KOPT-K1 (cell line): ENCODE measurements at regions not wholly inside any gene's neighbourhood (a gene's known extent, or its start where the extent isn't known, plus 50 kb on each side); places are given as distances from the start of the nearest gene placed in this dataset.
"Not testable (repeated sequence)": the region's sequence is repeated elsewhere in the genome, so short reads cannot be mapped to it uniquely, and the experiment has no call there.

Experiments used
- H3K27ac ChIP-seq: fragments of 200-600 bp; sonication (generic); 2 replicates; pipeline ENCODE4 v1.5.1; 2016; ENCODE audit warnings: antibody characterized with exemption, mild to moderate bottlenecking, low read depth, low read length; ENCODE audit not compliant: poor library complexity, severe bottlenecking
- H3K36me3 ChIP-seq: fragments of 200-600 bp; sonication (generic); 2 replicates; pipeline ENCODE4 v1.5.1; 2017; ENCODE audit warnings: antibody characterized with exemption, mild to moderate bottlenecking, low read length, moderate library complexity; ENCODE audit not compliant: insufficient read depth
- H3K9me3 ChIP-seq: fragments of 200-600 bp; sonication (generic); 2 replicates; pipeline ENCODE4 v1.5.1; 2017; ENCODE audit warnings: antibody characterized with exemption, low read length, mild to moderate bottlenecking; ENCODE audit not compliant: insufficient read depth, poor library complexity, severe bottlenecking

DNA sequence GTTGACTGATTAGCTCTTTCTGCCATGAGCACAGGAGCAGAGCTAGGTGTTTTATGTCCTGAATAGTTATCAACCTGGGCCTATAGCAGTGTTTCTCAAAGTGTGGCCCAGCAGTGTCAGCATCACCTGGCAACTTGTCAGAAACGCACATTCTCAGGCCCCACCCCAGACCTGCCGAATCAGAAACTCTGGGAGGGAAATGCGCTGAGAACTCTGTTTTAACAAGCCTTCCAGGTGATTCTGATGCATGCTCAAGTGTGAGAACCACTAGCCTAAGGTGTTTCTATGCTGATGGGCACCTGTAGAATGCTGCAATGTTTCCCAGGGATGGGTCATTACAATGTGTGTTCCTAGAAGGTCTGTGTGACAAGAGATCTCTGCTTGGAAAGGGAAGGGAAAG is 257.5 kb downstream of the MID1IP1 start:
- no peaks in the 10 kb centered on the region for H3K36me3 ChIP-seq
- H3K9me3 ChIP-seq: peaks cover 8% of the 10 kb centered on the region
- H3K27ac ChIP-seq: no peak overlapping the region

DNA sequence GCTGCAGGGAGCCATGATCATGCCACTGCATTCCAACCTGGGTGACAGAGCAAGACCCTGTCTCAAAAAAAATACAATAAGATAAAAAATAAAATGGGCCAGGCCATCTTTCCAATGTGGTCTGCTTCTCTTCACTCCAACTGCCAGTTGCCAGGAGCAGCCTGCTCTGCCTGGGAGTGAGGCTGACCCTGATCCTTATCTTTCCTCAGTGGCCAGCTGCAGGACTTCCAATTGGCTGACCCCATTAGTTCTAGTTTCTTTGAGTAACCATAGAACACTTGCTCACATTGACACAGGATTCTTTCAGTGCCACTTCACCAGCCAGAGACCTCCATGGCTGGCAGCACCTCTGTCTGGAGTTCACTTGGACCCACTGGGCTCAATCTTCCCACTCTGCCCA is 258.6 kb downstream of the MID1IP1 start:
- Histone ChIP-seq H3K36me3 (no peaks in the 10 kb centered on the region), H3K27ac (no peak overlapping the region), H3K9me3 (peaks cover 8% of the 10 kb centered on the region)

DNA sequence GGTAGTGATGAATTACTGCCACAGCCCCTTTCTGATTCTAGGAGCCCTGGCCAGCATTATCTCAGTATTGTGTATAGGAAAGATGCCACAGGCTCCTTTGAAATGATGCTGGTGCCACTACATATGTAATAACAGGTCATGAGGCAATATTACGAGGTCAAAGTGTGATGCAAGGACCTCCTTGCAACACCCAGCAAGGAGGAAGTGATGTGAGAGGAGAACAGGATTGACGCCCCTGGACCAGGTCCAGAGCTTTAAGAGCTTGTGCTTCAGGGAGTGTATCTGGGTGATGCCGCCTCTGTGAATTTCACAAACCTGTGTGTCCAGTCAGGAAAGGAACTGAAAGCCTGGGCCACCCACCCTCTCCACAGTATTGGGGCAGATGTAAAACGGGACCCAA is 261.8 kb downstream of the MID1IP1 start:
- no peak overlapping the region for H3K27ac ChIP-seq
- no peaks in the 10 kb centered on the region for H3K36me3 ChIP-seq

DNA sequence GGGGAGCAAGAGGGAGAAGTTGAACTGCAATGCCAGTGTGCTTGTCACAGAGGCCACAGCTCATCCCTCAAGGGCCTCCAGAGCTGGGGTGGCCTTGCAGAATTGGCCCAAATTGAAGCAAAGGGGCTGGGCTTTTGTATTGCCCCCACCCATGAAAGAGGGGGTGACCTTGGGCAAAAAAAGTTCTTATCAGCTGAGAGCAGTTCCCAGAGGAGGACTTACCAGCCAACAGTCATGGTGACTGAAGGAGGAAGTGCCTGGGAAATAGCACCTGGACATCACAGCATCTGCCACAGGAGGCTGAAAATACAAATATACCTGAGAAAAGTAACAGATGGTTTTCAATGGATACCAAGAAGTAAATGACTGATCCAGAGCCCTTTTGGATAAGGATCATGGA is 262.4 kb downstream of the MID1IP1 start:
- H3K9me3 ChIP-seq: peaks cover 8% of the 10 kb centered on the region
- H3K27ac ChIP-seq: no peak overlapping the region
- no peaks in the 10 kb centered on the region for H3K36me3 ChIP-seq

More for the DNA sequence above, 261.8 kb downstream of the MID1IP1 start:
- peaks cover 8% of the 10 kb centered on the region for H3K9me3 ChIP-seq

GRCh38 chrX:39065051-39065871 is 264.0 kb downstream of the MID1IP1 start:
- H3K27ac ChIP-seq: no peak overlapping the region
- no peaks in the 10 kb centered on the region for H3K36me3 ChIP-seq
- peaks cover 3% of the 10 kb centered on the region for H3K9me3 ChIP-seq

GRCh38 chrX:39067866-39068265 is 266.6 kb downstream of the MID1IP1 start:
- no peak overlapping the region for H3K27ac ChIP-seq
- no peaks in the 10 kb centered on the region for H3K36me3 ChIP-seq
- no peaks in the 10 kb centered on the region for H3K9me3 ChIP-seq

GRCh38 chrX:39068634-39069033 is 267.4 kb downstream of the MID1IP1 start:
- not testable (repeated sequence) for H3K36me3 ChIP-seq, H3K27ac ChIP-seq, H3K9me3 ChIP-seq

DNA sequence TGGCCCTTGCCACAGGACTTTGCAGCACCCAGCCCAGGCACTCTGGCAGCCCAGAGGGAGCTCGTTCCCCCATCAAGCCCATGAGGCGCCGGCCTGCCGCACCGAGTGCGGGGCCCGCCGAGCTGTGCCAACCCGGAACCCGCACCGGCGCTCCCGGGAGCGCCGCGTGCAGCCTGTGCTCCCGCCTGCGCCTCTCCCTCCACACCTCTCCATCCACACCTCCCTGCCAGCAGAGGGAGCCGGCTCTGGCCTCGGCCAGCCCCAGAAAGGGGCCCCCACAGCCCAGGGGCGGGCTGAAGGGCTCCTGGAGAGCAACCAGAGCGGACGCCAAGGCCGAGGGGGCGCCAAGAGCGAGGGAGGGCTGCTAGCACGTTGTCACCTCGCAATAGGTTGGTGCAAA is 268.8 kb downstream of the MID1IP1 start:
- Histone ChIP-seq H3K27ac (no peak overlapping the region), H3K36me3 (no peaks in the 10 kb centered on the region), H3K9me3 (no peaks in the 10 kb centered on the region)

GRCh38 chrX:39073131-39073530 is 271.9 kb downstream of the MID1IP1 start:
- H3K27ac ChIP-seq: no peak overlapping the region
- H3K36me3 ChIP-seq: no peaks in the 10 kb centered on the region
- no peaks in the 10 kb centered on the region for H3K9me3 ChIP-seq

DNA sequence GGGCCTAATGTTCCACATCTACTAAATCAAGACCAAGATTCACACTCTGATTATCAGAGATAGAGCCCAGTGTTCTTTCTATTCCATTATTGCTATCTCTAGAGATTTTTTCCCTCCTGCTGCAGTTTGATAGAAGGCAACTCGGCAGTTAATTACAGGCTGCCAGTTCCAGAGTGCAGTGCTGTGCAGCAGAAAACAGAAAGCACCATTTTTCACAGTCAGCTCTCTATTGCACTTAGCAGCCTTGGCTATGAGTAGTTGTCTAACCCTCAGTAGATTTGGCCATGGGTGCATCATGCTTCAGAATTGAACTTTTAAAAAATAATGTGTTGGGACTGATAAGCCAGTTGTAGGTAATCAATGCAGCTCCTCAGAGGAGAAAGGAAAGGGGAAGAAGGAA is 295.3 kb downstream of the MID1IP1 start:
- no peaks in the 10 kb centered on the region for H3K36me3 ChIP-seq
- H3K27ac ChIP-seq: no peak overlapping the region
- H3K9me3 ChIP-seq: no peaks in the 10 kb centered on the region

- H3K36me3 ChIP-seq: no peaks in the 10 kb centered on the region
- H3K9me3 ChIP-seq: no peaks in the 10 kb centered on the region
- H3K27ac ChIP-seq: no peak overlapping the region
Observed at GRCh38 chrX:39104745-39105144, 303.5 kb downstream of the MID1IP1 start.

DNA sequence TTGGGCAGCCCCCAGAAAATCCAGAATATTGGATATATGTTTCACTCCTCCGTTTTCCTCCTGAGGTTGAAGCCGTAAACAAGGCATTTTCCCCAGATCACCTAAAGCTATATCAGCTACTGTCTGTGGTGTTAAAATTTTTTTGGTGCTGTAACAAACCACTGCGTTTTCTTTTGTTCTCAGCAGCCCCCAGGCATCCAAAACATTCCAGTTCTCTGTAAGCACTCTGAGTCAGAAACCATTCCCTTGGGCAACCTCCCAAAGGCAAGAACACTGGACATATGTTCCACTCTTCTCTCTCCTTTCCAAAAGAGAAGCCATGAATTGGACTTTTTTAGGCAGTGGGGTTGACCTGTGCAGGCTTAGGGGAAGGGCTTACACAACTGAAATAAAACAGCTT is 310.9 kb downstream of the MID1IP1 start:
- no peaks in the 10 kb centered on the region for H3K9me3 ChIP-seq
- H3K36me3 ChIP-seq: no peaks in the 10 kb centered on the region
- no peak overlapping the region for H3K27ac ChIP-seq

DNA sequence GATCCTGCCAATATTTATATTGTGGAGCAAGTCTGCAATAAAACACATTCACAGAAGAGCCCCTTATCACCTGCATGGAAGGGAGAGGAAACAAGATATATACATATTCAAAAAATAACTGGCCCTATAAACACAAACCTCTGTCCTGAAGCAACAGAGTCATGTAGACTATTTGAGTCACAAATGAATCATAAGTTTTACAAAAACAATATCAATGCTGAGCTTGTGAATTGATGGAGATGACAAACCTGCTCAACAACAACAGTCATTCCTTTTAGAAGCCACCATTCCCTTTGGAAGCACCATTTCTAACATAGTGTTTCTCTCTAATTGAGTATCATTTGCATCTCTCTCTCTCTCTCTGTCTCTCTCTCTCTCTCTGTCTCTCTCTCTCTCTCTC is 313.9 kb downstream of the MID1IP1 start:
- H3K36me3 ChIP-seq: no peaks in the 10 kb centered on the region
- no peaks in the 10 kb centered on the region for H3K9me3 ChIP-seq
- no peak overlapping the region for H3K27ac ChIP-seq

- H3K27ac ChIP-seq: no peak overlapping the region
- H3K36me3 ChIP-seq: no peaks in the 10 kb centered on the region
- no peaks in the 10 kb centered on the region for H3K9me3 ChIP-seq
Observed at GRCh38 chrX:39117101-39117500, 315.8 kb downstream of the MID1IP1 start.

- Histone ChIP-seq H3K9me3 (no peaks in the 10 kb centered on the region), H3K27ac (no peak overlapping the region), H3K36me3 (no peaks in the 10 kb centered on the region)
Observed at GRCh38 chrX:39121903-39122302, 320.6 kb downstream of the MID1IP1 start.

DNA sequence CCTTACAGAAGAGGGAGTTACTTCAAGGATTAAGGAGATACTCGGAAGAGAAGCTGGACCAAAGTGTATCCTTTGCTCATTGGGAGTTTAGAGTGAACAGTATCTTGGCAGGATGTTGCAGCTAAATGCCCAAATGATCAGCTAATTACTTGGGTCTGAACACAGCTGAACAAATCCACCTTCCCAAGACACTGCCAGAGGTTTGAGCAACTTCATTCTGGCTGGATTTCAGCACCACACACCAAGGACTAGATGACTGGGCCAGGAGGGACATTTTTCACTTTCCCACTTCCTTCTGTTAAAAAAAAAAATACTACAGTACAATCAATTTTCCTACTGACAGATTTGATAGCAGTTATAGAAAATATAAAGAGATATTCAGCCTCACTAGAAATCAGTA is 324.6 kb downstream of the MID1IP1 start:
- Histone ChIP-seq H3K36me3 (no peaks in the 10 kb centered on the region), H3K27ac (no peak overlapping the region), H3K9me3 (no peaks in the 10 kb centered on the region)
